Renal cortex interstitium (tissue), 11 donors: ENCODE measurements at regions not wholly inside any gene's neighbourhood (a gene's known extent, or its start where the extent isn't known, plus 50 kb on each side); places are given as distances from the start of the nearest gene placed in this dataset.

Experiments
- DNase-seq, 11 donors: peaks; one replicate each; pipeline ENCODE4 v3.0.0-alpha.2; 2013; ENCODE audit warnings: low read depth in 9 of 11, low spot score in 4 of 11; ENCODE audit errors: extremely low read depth in 1 of 11

- DNase-seq, result no peak
Observed at GRCh38 chr9:90002397-90003271, 397.8 kb downstream of the GADD45G start.

GRCh38 chr9:90005388-90005787 is 400.6 kb downstream of the GADD45G start:
- no peak for DNase-seq

GRCh38 chr9:90007516-90008440 is 403.0 kb downstream of the GADD45G start:
- no peak for DNase-seq

DNA sequence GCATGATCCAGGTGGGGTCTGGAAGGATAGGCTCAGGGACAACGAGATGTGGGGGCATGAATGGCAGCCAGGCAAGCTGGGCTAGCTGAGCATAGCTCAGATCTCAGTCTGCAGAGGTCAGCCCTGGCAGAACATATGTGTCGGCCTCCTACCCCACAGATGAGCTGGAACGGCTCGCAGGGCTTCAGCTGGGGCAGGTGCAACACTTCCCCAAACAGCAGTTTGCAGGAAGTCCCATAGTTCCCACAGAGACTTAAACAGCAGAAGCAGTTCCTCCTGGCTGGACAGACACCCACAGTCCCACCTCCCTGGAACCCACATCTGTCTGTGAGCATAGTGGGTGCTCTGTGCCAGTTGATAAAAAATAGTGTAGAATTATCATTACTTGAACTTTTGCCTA is 404.6 kb downstream of the GADD45G start:
- no peak for DNase-seq

DNA sequence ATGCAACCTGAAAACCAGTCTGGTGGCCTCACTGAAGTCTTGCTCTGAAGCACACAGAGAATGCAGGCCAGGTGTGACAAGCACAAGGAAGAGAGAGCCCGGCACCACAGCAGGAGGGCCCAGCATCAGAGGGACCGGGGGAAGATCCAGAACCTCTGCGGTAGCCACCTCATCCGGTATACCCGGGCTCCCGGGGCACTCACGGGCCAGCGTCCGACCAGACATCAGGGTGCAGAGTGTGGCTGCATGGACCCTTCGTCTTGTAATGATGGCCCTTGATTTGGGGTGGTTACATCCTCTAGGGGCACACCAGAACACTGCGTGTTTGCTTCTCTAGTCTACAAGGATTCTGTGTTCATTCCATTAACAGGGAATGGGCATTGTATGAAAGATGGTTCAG is 406.0 kb downstream of the GADD45G start:
- no peak for DNase-seq

DNA sequence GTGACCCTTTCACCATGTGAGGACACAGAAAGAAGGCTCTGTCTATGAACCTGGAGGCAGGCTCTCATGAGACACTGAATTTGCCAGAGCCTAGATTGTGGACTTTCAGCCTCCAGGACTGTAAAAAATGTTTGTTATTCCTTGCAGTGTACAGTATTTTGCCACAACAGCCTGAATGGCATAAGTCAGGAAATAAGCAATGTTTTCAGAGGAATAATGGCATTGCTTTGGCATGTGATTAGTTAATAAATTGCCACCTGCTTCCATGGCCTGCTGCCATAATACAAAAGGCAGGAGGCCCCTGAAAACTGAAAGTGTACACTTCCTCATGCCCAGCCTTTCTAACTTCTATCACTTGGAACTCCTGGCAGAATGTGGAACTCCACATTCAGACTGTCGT is 408.1 kb downstream of the GADD45G start:
- peak in 1 of 11 donors; percentile 20 for DNase-seq

DNA sequence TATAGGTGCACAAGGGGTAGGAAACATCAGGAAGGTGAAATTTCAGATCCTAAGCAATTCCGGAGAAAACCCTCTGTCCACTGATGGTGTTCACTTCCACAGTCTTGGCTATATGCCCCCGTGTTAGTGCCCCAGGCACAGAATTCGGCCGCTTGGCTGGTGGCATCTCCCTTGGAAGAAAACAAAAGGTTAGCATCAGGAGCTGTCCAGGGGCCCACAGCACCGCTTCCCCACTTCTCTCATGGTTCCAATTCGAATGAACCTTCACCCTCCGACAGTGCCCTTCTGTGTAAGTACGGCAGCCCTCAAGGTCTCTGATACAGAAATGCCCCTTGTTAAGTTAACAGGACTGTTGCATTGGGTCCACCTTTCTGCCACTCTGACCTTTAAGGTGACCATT is 409.0 kb downstream of the GADD45G start:
- no peak for DNase-seq

DNA sequence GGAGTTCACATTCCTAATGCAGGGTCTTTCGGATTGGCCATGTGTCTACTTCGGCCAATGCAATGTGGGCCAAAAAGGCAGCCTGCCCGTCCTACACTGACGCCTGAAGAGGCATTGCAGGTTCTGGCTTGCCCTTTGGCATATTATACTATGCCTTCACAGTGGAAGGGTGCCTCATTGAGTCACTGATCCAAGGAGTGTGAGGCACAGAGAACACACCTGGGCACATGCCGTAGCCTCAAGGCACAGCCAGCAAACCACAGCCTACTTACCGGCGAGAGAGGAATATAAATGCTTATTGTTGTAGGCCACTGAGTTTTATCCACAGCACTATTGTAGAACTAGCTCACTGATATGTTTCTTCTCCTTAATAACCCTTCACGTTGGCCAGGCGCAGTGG is 409.6 kb downstream of the GADD45G start:
- no peak for DNase-seq

DNA sequence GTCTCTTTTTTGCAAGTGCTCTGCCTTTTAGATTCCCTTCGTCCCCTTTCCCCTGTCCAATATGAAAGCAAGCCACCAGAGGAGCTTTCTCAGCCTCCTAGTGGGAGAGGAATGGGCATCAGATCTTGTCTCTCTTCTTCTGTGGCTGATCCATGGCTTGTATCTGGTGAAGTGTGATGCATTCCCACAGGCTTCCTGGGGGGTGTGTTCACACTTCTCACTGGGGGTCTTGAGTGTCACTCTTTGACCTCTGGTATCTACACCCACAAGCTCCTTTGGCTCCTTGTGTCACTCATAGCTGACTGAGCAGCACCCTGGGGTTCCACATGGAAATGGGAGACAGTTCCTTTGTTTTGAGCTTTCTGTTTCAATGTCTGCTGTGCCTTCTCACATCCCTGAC is 411.5 kb downstream of the GADD45G start:
- no peak for DNase-seq

- DNase-seq, result no peak
Observed at GRCh38 chr9:90017679-90018078, 412.9 kb downstream of the GADD45G start.

- DNase-seq, result no peak
Observed at GRCh38 chr9:90018688-90019087, 413.9 kb downstream of the GADD45G start.

- no peak for DNase-seq
Observed at GRCh38 chr9:90019626-90020025, 414.8 kb downstream of the GADD45G start.

DNA sequence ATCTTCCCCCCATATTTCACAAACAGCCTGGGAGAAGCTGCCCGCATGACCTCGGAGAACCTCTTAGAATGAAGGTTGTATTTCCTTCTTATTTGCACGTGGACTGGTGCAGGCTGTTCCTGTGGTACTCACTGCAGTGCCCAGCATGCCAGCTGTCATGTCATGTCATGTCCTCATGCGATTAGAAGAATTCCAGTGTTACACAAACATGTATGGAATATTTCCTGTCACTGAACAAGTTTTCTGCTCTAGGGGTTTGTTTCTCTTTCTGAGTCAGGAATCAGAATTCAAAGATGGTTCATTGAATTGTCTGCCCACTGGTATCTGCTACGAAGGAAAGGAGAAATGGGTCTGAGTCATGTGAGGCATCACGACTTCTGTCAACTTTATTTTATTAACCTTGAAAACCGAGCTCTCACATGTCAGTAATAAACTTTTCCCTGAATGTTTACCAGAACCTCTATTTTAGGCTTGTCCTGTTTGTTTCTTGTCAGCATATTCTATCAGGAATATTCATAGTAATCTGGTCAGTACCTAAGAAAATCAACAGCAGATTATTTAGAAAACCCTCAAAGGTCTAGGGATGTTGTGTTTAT is 415.6 kb downstream of the GADD45G start:
- DNase-seq, result no peak

GRCh38 chr9:90021216-90021906 is 416.5 kb downstream of the GADD45G start:
- no peak for DNase-seq

GRCh38 chr9:90022474-90022873 is 417.7 kb downstream of the GADD45G start:
- no peak for DNase-seq

DNA sequence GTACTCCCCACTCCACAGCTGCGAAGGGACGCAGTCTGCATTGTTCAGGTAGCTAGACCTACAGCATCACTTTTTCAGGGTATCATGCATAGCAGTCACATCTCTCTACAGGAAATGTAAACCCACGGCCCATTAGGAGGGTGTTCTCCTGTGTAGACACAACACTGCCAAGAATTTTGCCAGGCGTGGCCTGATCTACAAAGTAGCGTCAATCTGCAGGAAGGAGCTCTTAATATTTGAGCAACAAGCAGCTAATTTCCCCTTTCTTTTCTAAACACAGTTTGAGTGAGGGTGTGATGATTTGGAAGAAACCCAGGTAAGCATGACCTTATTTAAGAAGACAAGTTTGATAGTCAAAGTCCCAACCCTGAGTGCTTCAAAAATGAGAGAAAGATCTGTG is 419.0 kb downstream of the GADD45G start:
- no peak for DNase-seq

- no peak for DNase-seq
Observed at GRCh38 chr9:90024409-90024808, 419.6 kb downstream of the GADD45G start.

DNA sequence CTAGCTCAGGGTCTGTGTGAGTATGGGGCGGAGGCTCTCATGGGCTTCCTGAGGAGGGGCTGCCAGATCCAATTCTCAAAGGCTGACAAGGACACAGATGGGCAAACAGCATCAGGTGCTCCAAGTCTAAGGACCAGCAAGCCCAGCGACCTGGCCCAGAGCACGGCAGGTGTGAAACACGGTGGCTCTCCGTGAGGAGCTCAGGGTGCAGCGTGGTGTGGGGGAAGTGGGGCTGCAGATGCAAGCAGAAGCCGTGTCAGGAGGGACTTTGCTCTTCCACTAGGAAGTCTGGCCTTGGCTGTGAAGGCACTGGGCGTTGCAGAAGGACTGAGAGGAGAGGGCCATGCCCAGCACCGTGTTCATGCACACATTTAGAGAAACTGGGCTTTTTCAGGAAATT is 420.0 kb downstream of the GADD45G start:
- DNase-seq, result no peak

- no peak for DNase-seq
Observed at GRCh38 chr9:90025816-90026215, 421.0 kb downstream of the GADD45G start.
